Liver (tissue), 8 donors: ENCODE measurements at regions not wholly inside any gene's neighbourhood (a gene's known extent, or its start where the extent isn't known, plus 50 kb on each side); places are given as distances from the start of the nearest gene placed in this dataset.
"Not testable (repeated sequence)": the region's sequence is repeated elsewhere in the genome, so short reads cannot be mapped to it uniquely, and the experiment has no call there.

Experiments used
- DNase-seq: peaks from one replicate; pipeline ENCODE4 v3.0.0-alpha.2; 2017; ENCODE audit warnings: low spot score
- H3K27ac ChIP-seq, 2 donors: one replicate each; pipeline ENCODE4 v1.7.0; 2013; ENCODE audit warnings: inconsistent platforms in 2 of 2, low read length in 2 of 2, control low read depth in 1 of 2, low read depth in 1 of 2, mild to moderate bottlenecking in 1 of 2
- H3K27me3 ChIP-seq, 4 donors: one replicate each; pipeline versions ENCODE4 v1.6.1 to v1.7.0; 2013; ENCODE audit warnings: low read length in 3 of 4, inconsistent platforms in 1 of 4, mild to moderate bottlenecking in 1 of 4, moderate library complexity in 1 of 4; ENCODE audit not compliant: control insufficient read depth in 4 of 4, insufficient read depth in 4 of 4
- H3K36me3 ChIP-seq, 4 donors: one replicate each; pipeline versions ENCODE4 v1.6.1 to v1.7.0; 2013; ENCODE audit warnings: low read length in 3 of 4, mild to moderate bottlenecking in 3 of 4, low read depth in 1 of 4, moderate library complexity in 1 of 4; ENCODE audit not compliant: control insufficient read depth in 4 of 4, insufficient read depth in 3 of 4
- H3K4me1 ChIP-seq, 4 donors: one replicate each; pipeline versions ENCODE4 v1.6.1 to v1.7.0; 2013; ENCODE audit warnings: low read length in 3 of 4, mild to moderate bottlenecking in 3 of 4, moderate library complexity in 1 of 4; ENCODE audit not compliant: control insufficient read depth in 4 of 4, insufficient read depth in 4 of 4
- H3K4me3 ChIP-seq, 3 donors: one replicate each; pipeline versions ENCODE4 v1.6.1 to v1.7.0; 2013; ENCODE audit warnings: low read length in 3 of 3, control low read depth in 1 of 3, low read depth in 1 of 3, mild to moderate bottlenecking in 1 of 3
- H3K9ac ChIP-seq, 2 donors: one replicate each; pipeline ENCODE4 v1.7.0; 2013; ENCODE audit warnings: low read length in 2 of 2, mild to moderate bottlenecking in 2 of 2, moderate library complexity in 2 of 2, control low read depth in 1 of 2, low read depth in 1 of 2
- H3K9me3 ChIP-seq, 4 donors: one replicate each; pipeline versions ENCODE4 v1.6.1 to v1.7.0; 2013; ENCODE audit warnings: low read length in 3 of 4; ENCODE audit not compliant: control insufficient read depth in 4 of 4
- FOXA1 ChIP-seq: IDR thresholded peaks from 2 replicates; pipeline ENCODE4 v1.6.1; 2016; ENCODE audit warnings: antibody characterized with exemption
- GABPA ChIP-seq, 2 donors: IDR thresholded peaks in 1 of 2; conservative IDR thresholded peaks in 1 of 2; 2 replicates each; pipeline ENCODE4 v1.6.1; 2016; ENCODE audit warnings: antibody characterized with exemption in 2 of 2, mild to moderate bottlenecking in 1 of 2, moderate library complexity in 1 of 2
- HNF4G ChIP-seq: IDR thresholded peaks from 2 replicates; pipeline ENCODE4 v1.6.1; 2016; ENCODE audit warnings: antibody characterized with exemption
- JUND ChIP-seq, 2 donors: IDR thresholded peaks; 2 replicates each; pipeline ENCODE4 v1.6.1; 2016; ENCODE audit warnings: antibody characterized with exemption in 2 of 2
- NR2F2 ChIP-seq: IDR thresholded peaks from 2 replicates; pipeline ENCODE4 v1.6.1; 2016; ENCODE audit warnings: antibody characterized with exemption
- RAD21 ChIP-seq, 2 donors: IDR thresholded peaks; 2 replicates each; pipeline ENCODE4 v1.6.1; 2016; ENCODE audit warnings: antibody characterized with exemption in 2 of 2, mild to moderate bottlenecking in 2 of 2
- RXRA ChIP-seq, 2 donors: IDR thresholded peaks; 2 replicates each; pipeline ENCODE4 v1.6.1; 2017 to 2018; ENCODE audit warnings: antibody characterized with exemption in 2 of 2, mild to moderate bottlenecking in 1 of 2
- SP1 ChIP-seq: IDR thresholded peaks from 2 replicates; pipeline ENCODE4 v1.6.1; 2018; ENCODE audit warnings: antibody characterized with exemption, mild to moderate bottlenecking
- WGBS: extraction: QIAGEN DNeasy Blood & Tissue Kit; methylation state at CpG from one replicate; pipeline ENCODE4 v1.1.7; 2013; 5-methylcytosine and 5-hydroxymethylcytosine counted together
- TF ChIP-seq, protein P1 (sequence below): IDR thresholded peaks from 2 replicates; pipeline ENCODE4 v1.6.1; 2016; ENCODE audit warnings: antibody characterized with exemption
- TF ChIP-seq, protein P2 (sequence below): fragments of 150-350 bp; IDR thresholded peaks from 2 replicates; pipeline ENCODE4 v1.5.1; 2017; ENCODE audit warnings: improper control_type of control experiment, low read depth, low read length; ENCODE audit not compliant: missing input control
- TF ChIP-seq, protein P3 (sequence below): IDR thresholded peaks from 2 replicates; pipeline ENCODE4 v1.6.1; 2016; ENCODE audit warnings: antibody characterized with exemption, mild to moderate bottlenecking
- TF ChIP-seq, protein P4 (sequence below): IDR thresholded peaks from 2 replicates; pipeline ENCODE4 v1.6.1; 2016; ENCODE audit warnings: antibody characterized with exemption
- donor health status: healthy.
- donor health status: healthy.
- donor health status: healthy.
- donor health status: healthy.
- donor health status: healthy.

DNA sequence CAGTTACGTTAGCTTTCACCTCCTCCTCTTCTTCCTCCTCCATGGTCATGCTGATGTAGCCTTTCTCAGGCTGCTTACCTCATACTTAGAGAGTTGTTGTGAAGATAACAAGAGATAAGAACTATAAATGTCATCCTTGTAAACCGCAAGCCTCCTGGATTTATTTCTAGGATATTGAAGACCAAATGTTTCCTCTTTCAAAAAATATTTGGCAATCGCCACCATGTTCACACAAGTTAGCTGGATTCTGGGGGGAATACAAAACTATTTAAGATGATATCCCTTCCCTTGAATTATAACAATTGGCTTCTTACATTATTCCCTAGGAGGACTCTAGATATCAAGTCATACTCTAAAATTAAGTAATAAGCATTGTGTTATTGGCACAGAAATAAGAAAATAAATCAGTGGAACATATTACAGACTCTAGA lies 99.8 kb upstream of the PLEKHG1 start:
- no peak for TF ChIP-seq GABPA (IDR thresholded peaks at IDR 0.05 in 1 of 2, conservative IDR thresholded peaks at IDR 0.05 in 1 of 2)
- no peak for TF ChIP-seq NR2F2
- no peak for TF ChIP-seq RXRA (IDR thresholded peaks at IDR 0.05)

DNA sequence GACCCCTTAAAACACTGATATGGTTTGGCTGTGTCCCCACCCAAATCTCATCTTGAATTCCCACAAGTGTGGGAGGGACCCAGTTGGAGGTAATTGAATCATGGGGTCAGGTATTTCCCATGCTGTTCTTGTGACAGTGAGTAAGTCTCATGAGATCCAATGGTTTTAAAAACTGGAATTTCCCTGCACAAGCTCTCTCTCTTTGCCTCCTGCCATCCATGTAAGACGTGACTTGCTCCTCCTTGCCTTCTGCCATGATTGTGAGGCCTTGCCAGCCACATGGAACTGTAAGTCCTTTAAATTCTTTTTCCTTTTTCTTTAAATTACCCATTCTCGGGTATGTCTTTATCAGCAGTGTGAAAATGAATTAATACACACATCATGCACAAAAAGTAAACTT lies 99.1 kb upstream of the PLEKHG1 start:
- not testable (repeated sequence) for H3K36me3 ChIP-seq, H3K4me1 ChIP-seq, DNase-seq, H3K9me3 ChIP-seq, H3K27ac ChIP-seq, H3K9ac ChIP-seq, H3K27me3 ChIP-seq, H3K4me3 ChIP-seq
- 92% methylated on average over 2 of the region's 2 CpGs for WGBS

More for the DNA sequence above, 99.8 kb upstream of the PLEKHG1 start:
- 79% methylated on average over 3 of the region's 3 CpGs for WGBS
- Histone ChIP-seq H3K9me3 (no peaks in the 10 kb centered on the region), H3K9ac (no peak overlapping the region), H3K4me3 (no peak overlapping the region), H3K4me1 (no peaks in the 10 kb centered on the region), H3K27ac (no peak overlapping the region), H3K36me3 (no peaks in the 10 kb centered on the region), H3K27me3 (no peaks in the 10 kb centered on the region)
- no peak for DNase-seq

DNA sequence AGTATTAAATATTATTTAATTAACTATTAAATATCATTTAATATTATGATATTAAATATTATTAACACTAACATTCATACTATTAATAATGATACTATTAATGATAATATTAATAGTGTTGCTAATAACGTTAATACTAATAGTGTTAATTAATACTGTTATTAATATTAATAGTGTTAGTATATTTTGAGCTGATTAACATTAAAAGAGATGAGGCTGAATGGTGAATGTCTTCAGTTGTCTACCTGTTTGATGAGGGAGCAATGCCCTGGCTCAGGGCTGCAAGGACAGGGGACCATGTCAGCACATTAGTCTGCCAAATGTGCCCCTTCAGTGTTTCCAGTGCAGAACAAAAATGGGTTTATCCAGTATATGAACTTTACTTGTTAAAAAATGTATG lies 96.6 kb upstream of the PLEKHG1 start:
- no peak for DNase-seq
- H3K9ac ChIP-seq: no peak overlapping the region
- H3K36me3 ChIP-seq: no peaks in the 10 kb centered on the region
- H3K27me3 ChIP-seq: no peaks in the 10 kb centered on the region
- no peaks in the 10 kb centered on the region for H3K4me1 ChIP-seq
- WGBS: 87% methylated on average over 1 of the region's 1 CpG
- TF ChIP-seq FOXA1: no peak
- TF ChIP-seq, protein P1, sequence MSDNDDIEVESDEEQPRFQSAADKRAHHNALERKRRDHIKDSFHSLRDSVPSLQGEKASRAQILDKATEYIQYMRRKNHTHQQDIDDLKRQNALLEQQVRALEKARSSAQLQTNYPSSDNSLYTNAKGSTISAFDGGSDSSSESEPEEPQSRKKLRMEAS: no peak
- TF ChIP-seq, protein P2, sequence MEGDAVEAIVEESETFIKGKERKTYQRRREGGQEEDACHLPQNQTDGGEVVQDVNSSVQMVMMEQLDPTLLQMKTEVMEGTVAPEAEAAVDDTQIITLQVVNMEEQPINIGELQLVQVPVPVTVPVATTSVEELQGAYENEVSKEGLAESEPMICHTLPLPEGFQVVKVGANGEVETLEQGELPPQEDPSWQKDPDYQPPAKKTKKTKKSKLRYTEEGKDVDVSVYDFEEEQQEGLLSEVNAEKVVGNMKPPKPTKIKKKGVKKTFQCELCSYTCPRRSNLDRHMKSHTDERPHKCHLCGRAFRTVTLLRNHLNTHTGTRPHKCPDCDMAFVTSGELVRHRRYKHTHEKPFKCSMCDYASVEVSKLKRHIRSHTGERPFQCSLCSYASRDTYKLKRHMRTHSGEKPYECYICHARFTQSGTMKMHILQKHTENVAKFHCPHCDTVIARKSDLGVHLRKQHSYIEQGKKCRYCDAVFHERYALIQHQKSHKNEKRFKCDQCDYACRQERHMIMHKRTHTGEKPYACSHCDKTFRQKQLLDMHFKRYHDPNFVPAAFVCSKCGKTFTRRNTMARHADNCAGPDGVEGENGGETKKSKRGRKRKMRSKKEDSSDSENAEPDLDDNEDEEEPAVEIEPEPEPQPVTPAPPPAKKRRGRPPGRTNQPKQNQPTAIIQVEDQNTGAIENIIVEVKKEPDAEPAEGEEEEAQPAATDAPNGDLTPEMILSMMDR: no peak
- TF ChIP-seq, protein P3, sequence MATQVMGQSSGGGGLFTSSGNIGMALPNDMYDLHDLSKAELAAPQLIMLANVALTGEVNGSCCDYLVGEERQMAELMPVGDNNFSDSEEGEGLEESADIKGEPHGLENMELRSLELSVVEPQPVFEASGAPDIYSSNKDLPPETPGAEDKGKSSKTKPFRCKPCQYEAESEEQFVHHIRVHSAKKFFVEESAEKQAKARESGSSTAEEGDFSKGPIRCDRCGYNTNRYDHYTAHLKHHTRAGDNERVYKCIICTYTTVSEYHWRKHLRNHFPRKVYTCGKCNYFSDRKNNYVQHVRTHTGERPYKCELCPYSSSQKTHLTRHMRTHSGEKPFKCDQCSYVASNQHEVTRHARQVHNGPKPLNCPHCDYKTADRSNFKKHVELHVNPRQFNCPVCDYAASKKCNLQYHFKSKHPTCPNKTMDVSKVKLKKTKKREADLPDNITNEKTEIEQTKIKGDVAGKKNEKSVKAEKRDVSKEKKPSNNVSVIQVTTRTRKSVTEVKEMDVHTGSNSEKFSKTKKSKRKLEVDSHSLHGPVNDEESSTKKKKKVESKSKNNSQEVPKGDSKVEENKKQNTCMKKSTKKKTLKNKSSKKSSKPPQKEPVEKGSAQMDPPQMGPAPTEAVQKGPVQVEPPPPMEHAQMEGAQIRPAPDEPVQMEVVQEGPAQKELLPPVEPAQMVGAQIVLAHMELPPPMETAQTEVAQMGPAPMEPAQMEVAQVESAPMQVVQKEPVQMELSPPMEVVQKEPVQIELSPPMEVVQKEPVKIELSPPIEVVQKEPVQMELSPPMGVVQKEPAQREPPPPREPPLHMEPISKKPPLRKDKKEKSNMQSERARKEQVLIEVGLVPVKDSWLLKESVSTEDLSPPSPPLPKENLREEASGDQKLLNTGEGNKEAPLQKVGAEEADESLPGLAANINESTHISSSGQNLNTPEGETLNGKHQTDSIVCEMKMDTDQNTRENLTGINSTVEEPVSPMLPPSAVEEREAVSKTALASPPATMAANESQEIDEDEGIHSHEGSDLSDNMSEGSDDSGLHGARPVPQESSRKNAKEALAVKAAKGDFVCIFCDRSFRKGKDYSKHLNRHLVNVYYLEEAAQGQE: no peak
- TF ChIP-seq, protein P4, sequence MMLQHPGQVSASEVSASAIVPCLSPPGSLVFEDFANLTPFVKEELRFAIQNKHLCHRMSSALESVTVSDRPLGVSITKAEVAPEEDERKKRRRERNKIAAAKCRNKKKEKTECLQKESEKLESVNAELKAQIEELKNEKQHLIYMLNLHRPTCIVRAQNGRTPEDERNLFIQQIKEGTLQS: no peak
- TF ChIP-seq SP1: no peak
- TF ChIP-seq HNF4G: no peak
- no peak for TF ChIP-seq RAD21 (IDR thresholded peaks at IDR 0.05)
- TF ChIP-seq JUND (IDR thresholded peaks at IDR 0.05): no peak
- H3K9me3 ChIP-seq: no peaks in the 10 kb centered on the region
- no peak overlapping the region for H3K4me3 ChIP-seq
- no peak overlapping the region for H3K27ac ChIP-seq
